ENCODE measurements at regions not wholly inside any gene's neighbourhood (a gene's known extent, or its start where the extent isn't known, plus 50 kb on each side); places are given as distances from the start of the nearest gene placed in this dataset.

DNA sequence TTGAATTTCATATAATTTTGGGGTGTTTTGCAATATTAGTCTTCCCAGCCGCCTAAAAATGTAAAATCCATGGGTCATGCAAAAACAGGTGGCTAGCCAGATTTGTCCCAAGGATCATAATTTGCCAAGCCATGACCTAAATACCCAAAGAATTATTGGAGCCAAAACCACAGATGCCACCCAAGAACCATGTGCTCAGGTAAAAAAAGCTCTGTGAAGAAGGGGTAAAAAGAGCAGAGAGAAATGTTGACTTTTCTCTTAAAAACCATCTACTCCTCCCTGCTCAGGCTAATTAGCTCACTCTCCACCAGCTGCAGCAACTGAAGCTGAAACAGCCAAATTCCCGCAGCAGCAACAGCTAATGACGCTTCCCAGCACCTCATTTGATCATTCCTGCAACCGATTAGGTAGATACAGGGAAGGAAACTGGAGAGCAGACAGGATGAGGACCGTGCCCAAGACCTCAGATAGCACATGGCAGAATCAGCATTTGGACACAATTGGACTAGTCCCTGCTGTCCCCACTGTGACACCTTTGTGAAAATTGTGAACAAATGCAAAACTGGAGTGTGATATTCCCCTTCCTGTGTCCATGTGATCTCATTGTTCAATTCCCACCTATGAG lies 107.9 kb upstream of the NXT1 start:
- no peak for TF ChIP-seq FOXP2 (optimal IDR thresholded peaks at IDR 0.05; ENCODE audit: control extremely low read depth, extremely low read length, insufficient read depth)
- TF ChIP-seq POLR2AphosphoS5 (IDR thresholded peaks at IDR 0.05; ENCODE audit: borderline replicate concordance, low read depth, low read length) = no peak
- TF ChIP-seq EZH2 (IDR thresholded peaks at IDR 0.05) = no peak
- Histone ChIP-seq H3K9me3 (ENCODE audit: low read depth, low read length) (no peaks in the 10 kb centered on the region), H3K4me3 (no peak overlapping the region), H3K9ac (ENCODE audit: insufficient read length) (no peak overlapping the region), H3K36me3 (ENCODE audit: insufficient read depth, low read length) (no peaks in the 10 kb centered on the region), H3K27ac (no peak overlapping the region)
- DNase-seq (ENCODE audit: low read depth, low spot score) = no peak

DNA sequence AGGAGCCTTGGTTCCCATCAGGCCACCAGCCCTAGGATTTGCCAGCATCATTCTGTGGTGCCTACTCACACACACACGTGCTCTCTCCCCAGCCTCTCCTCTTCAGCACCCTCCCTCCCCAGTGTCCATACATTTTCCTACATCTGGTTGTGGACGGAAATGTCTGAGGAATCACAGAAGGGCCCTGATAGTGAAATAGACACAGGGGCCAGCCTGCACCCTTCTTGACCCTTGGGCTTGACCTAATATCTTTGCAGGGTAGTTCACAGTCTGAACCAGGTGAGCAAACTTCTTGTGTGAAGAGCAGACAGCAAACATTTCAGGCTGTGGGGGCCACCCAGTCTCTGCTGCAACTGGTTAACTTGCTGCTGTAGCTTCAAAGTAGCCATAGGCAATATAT lies 108.5 kb upstream of the NXT1 start:
- Histone ChIP-seq H3K9ac (ENCODE audit: insufficient read length) (no peak overlapping the region), H3K27ac (no peak overlapping the region), H3K36me3 (ENCODE audit: insufficient read depth, low read length) (no peaks in the 10 kb centered on the region), H3K4me3 (no peak overlapping the region), H3K9me3 (ENCODE audit: low read depth, low read length) (no peaks in the 10 kb centered on the region)
- DNase-seq (ENCODE audit: low read depth, low spot score) = no peak
- TF ChIP-seq POLR2AphosphoS5 (IDR thresholded peaks at IDR 0.05; ENCODE audit: borderline replicate concordance, low read depth, low read length) (no peak), FOXP2 (optimal IDR thresholded peaks at IDR 0.05; ENCODE audit: control extremely low read depth, extremely low read length, insufficient read depth) (no peak)

DNA sequence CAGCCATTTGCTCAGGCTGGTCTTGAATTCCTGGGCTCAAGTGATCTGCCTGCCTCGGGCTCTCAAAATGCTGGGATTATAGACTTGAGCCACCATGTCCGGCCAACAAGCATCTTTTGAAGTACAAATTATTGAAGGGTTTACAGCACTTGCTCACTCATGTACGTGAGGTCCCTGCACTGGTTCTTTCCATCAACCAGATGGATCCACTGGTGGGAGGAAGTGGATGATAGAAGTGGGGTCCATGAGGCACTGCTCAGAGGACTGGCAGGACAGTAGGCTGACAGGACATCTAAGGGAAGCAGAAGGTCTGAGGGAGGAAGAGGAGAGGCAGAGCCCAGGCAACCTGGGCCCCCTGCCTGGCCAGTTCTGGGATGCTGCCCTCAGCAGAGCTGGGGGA lies 109.2 kb upstream of the NXT1 start:
- no peak overlapping the region for H3K9ac ChIP-seq (ENCODE audit: insufficient read length)
- no peaks in the 10 kb centered on the region for H3K9me3 ChIP-seq (ENCODE audit: low read depth, low read length)
- H3K27ac ChIP-seq = no peak overlapping the region
- DNase-seq (ENCODE audit: low read depth, low spot score) = no peak
- TF ChIP-seq FOXP2 (optimal IDR thresholded peaks at IDR 0.05; ENCODE audit: control extremely low read depth, extremely low read length, insufficient read depth) (no peak), EZH2 (IDR thresholded peaks at IDR 0.05) (no peak)
- no peak overlapping the region for H3K4me3 ChIP-seq
- no peaks in the 10 kb centered on the region for H3K36me3 ChIP-seq (ENCODE audit: insufficient read depth, low read length)

DNA sequence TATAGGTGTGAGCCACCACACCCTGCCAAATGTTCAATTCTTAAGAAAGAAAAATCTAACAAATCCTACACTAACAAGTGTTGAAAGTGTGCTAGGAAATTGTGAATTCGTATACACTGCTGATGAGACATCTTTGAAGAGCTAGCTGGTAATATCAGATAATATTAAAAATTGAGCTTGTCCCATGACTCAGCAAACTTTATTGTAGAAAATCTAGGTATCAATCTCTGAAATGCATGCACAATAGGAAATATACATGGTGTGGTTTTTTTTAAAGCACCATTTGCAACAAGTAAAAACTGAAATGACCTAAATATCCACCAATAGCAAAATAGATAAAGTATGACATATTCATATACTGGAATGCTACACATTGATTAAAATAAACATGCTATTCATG lies 110.1 kb upstream of the NXT1 start:
- H3K9ac ChIP-seq (ENCODE audit: insufficient read length) = no peak overlapping the region

DNA sequence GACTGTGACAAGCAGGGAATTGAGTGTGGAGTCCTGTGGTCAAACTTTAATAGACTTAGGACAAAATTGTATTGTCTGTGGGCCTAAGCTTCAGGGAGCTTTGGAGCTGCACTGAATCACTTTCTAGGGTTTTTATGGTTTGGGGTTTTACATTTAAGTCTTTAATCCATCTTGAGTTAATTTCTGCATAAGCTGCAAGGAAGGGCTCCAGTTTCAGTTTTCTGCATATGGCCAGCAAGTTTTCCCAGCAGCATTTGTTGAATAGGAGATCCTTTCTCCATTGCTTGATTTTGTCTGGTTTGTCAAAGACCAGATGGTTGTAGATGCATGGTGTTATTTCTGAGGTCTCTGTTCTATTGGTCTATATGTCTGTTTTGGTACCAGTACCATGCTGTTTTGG lies 113.4 kb upstream of the NXT1 start:
- H3K27ac ChIP-seq = no peak overlapping the region
- H3K36me3 ChIP-seq (ENCODE audit: insufficient read depth, low read length) = no peaks in the 10 kb centered on the region
- DNase-seq (ENCODE audit: low read depth, low spot score) = no peak
- TF ChIP-seq EZH2 (IDR thresholded peaks at IDR 0.05) (no peak), POLR2AphosphoS5 (IDR thresholded peaks at IDR 0.05; ENCODE audit: borderline replicate concordance, low read depth, low read length) (no peak), FOXP2 (optimal IDR thresholded peaks at IDR 0.05; ENCODE audit: control extremely low read depth, extremely low read length, insufficient read depth) (no peak)
- H3K9me3 ChIP-seq (ENCODE audit: low read depth, low read length) = no peaks in the 10 kb centered on the region
- H3K4me3 ChIP-seq = no peak overlapping the region
- no peak overlapping the region for H3K9ac ChIP-seq (ENCODE audit: insufficient read length)

More for the DNA sequence above, 110.1 kb upstream of the NXT1 start:
- no peak overlapping the region for H3K4me3 ChIP-seq
- H3K27ac ChIP-seq = no peak overlapping the region
- H3K9me3 ChIP-seq (ENCODE audit: low read depth, low read length) = no peaks in the 10 kb centered on the region
- TF ChIP-seq POLR2AphosphoS5 (IDR thresholded peaks at IDR 0.05; ENCODE audit: borderline replicate concordance, low read depth, low read length) = no peak
- H3K36me3 ChIP-seq (ENCODE audit: insufficient read depth, low read length) = no peaks in the 10 kb centered on the region
- no peak for DNase-seq (ENCODE audit: low read depth, low spot score)

DNA sequence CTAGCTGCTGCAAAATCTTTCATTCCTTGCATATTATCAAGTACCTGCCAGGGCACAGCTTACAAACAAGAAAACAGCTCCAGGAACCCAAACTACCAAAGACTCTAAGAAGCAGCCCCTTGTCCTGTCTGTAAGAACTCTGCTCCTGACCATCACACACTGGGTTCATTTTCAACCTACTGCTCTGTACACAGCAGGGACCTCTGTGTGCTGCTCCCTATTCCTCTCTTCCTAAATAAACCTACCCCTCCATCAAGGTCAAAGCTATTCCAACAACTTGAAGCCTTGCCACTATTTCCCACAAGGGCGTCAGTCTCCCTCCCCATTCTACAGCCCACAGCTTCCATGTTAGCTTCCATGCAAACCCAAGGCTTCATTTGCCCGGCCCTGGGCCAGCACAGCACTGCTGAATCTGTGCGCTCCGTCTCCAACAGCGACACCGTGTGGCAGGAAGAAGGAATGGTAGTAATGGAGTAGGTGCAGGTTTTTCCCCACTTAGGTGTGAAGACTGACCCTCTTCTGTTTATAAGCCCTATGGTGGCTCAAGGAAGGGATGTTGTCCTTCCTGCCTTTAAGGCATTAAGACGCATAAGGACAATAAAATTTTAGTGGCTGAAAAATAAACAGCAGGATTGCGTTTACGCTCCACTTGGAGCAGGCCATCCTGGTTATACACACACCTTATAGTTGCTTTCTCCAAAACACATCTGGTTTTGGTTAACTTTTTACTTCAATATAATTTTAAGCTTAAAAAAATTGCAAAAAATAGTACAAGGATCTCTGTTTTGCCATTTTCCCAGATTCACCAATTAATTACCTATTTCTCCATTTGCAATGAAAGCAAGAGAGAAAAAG lies 115.2 kb upstream of the NXT1 start:
- H3K27ac ChIP-seq = no peak overlapping the region
- no peaks in the 10 kb centered on the region for H3K36me3 ChIP-seq (ENCODE audit: insufficient read depth, low read length)
- H3K4me3 ChIP-seq = no peak overlapping the region
- no peak overlapping the region for H3K9ac ChIP-seq (ENCODE audit: insufficient read length)
- no peak for TF ChIP-seq POLR2AphosphoS5 (IDR thresholded peaks at IDR 0.05; ENCODE audit: borderline replicate concordance, low read depth, low read length)
- TF ChIP-seq EZH2 (IDR thresholded peaks at IDR 0.05) = no peak
- no peak for TF ChIP-seq FOXP2 (optimal IDR thresholded peaks at IDR 0.05; ENCODE audit: control extremely low read depth, extremely low read length, insufficient read depth)
- no peaks in the 10 kb centered on the region for H3K9me3 ChIP-seq (ENCODE audit: low read depth, low read length)
- DNase-seq (ENCODE audit: low read depth, low spot score) = peak; percentile 6

DNA sequence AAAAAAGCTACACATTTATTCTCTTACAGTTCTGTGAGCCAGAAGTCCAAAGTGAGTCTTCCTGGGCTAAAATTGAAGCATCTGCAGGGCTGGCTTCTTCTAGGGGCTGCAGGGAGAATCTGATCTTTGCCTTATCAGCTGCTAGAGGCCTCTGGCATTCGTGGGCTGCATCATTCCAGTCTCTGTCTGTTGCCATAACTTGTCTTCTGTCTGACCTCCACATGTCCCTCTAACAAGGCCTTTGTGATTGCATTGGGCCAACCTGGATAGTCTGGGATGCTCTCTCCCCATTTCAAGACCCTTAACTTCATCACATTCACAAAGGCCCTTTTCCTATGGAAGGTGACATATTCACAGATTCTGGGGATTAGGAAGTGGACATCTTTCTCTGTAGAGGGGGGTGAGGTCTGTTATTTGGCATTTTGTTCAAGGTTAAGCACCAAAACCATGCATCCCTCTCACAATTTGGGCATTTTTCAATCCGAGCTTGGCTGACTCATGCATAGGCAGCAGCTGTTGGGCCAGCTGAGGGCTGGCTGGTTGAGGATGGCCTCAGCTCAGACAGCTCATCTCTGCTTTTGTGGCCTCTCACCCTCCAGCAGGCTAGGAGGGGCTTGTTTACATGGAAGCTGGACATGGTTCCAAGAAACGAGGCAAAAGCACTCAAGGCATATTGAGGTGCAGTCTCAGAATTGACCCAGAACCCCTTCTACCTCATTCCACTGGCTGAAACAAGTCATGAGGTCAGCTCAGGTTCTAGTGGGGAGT lies 116.1 kb upstream of the NXT1 start:
- no peak overlapping the region for H3K4me3 ChIP-seq
- TF ChIP-seq EZH2 (IDR thresholded peaks at IDR 0.05) (no peak), POLR2AphosphoS5 (IDR thresholded peaks at IDR 0.05; ENCODE audit: borderline replicate concordance, low read depth, low read length) (no peak), FOXP2 (optimal IDR thresholded peaks at IDR 0.05; ENCODE audit: control extremely low read depth, extremely low read length, insufficient read depth) (no peak)
- H3K36me3 ChIP-seq (ENCODE audit: insufficient read depth, low read length) = no peaks in the 10 kb centered on the region
- DNase-seq (ENCODE audit: low read depth, low spot score) = no peak
- no peaks in the 10 kb centered on the region for H3K9me3 ChIP-seq (ENCODE audit: low read depth, low read length)
- no peak overlapping the region for H3K27ac ChIP-seq
- H3K9ac ChIP-seq (ENCODE audit: insufficient read length) = no peak overlapping the region

DNA sequence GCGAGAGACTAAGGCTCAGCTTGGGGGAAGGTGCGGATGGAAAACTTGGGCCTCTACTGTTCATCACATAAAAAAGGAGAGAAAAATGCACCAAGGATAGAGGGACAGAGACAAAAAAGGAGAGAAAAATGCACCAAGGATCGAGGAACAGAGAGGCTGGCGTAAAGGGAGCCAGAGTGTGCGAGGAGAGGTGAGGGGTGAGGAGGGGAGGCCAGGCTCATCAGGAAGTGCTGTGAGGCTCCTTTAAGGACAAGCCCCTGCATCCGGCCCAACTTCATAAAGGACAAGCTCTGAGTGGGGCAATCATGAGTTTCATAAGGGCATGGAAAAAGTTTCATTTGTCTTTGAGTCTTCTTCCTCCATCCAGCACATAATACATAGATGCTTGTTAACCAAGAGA lies 117.2 kb upstream of the NXT1 start:
- TF ChIP-seq POLR2AphosphoS5 (IDR thresholded peaks at IDR 0.05; ENCODE audit: borderline replicate concordance, low read depth, low read length) (no peak), FOXP2 (optimal IDR thresholded peaks at IDR 0.05; ENCODE audit: control extremely low read depth, extremely low read length, insufficient read depth) (no peak), EZH2 (IDR thresholded peaks at IDR 0.05) (no peak)
- H3K9me3 ChIP-seq (ENCODE audit: low read depth, low read length) = no peaks in the 10 kb centered on the region
- no peak overlapping the region for H3K27ac ChIP-seq
- no peak overlapping the region for H3K9ac ChIP-seq (ENCODE audit: insufficient read length)
- DNase-seq (ENCODE audit: low read depth, low spot score) = no peak
- H3K4me3 ChIP-seq = no peak overlapping the region
- H3K36me3 ChIP-seq (ENCODE audit: insufficient read depth, low read length) = no peaks in the 10 kb centered on the region

Data from SK-N-MC (cell line).